Peyer's patch (tissue), 4 donors: ENCODE measurements at regions not wholly inside any gene's neighbourhood (a gene's known extent, or its start where the extent isn't known, plus 50 kb on each side); places are given as distances from the start of the nearest gene placed in this dataset.

ENCODE experiments used
- DNase-seq, 3 donors: peaks; one replicate each; pipeline ENCODE4 v3.0.0-alpha.2; 2017 to 2019
- H3K27ac ChIP-seq, 4 donors: fragments of 200-600 bp; sonication (generic); one replicate each; pipeline ENCODE4 v1.5.1; 2016 to 2019
- H3K27me3 ChIP-seq, 2 donors: fragments of 200-600 bp; sonication (generic); one replicate each; pipeline ENCODE4 v1.5.1; 2019
- H3K36me3 ChIP-seq, 3 donors: fragments of 200-600 bp; sonication (generic); one replicate each; pipeline ENCODE4 v1.5.1; 2016 to 2019
- H3K4me1 ChIP-seq, 4 donors: fragments of 200-600 bp; sonication (generic); one replicate each; pipeline ENCODE4 v1.5.1; 2016 to 2019
- H3K4me3 ChIP-seq, 4 donors: fragments of 200-600 bp; sonication (generic); 1 replicate in 3 of 4; 2 replicates in 1 of 4; pipeline ENCODE4 v1.5.1; 2016 to 2019; ENCODE audit warnings: mild to moderate bottlenecking in 1 of 4
- H3K9me3 ChIP-seq, 4 donors: fragments of 200-600 bp; sonication (generic); one replicate each; pipeline ENCODE4 v1.5.1; 2016 to 2019; ENCODE audit warnings: mild to moderate bottlenecking in 1 of 4
- POLR2A ChIP-seq, 2 donors: fragments of 450-650 bp; IDR thresholded peaks; one replicate each; pipeline ENCODE4 v1.5.1; 2017; ENCODE audit warnings: antibody characterized with exemption in 2 of 2, mild to moderate bottlenecking in 2 of 2, moderate library complexity in 2 of 2
- TF ChIP-seq, protein P1 (sequence below), 6 experiments: fragments of 450-650 bp in 4 of 6; fragments of 200-600 bp in 2 of 6; sonication (generic) in 1 of 6; IDR thresholded peaks; one replicate each; pipeline ENCODE4 v1.5.1; 2017 to 2019; ENCODE audit warnings: antibody characterized with exemption in 6 of 6, mild to moderate bottlenecking in 3 of 6, moderate library complexity in 1 of 6

- DNase-seq: no peak
- Histone ChIP-seq H3K36me3 (no peaks in the 10 kb centered on the region), H3K27ac (no peak overlapping the region), H3K9me3 (no peaks in the 10 kb centered on the region), H3K4me1 (no peaks in the 10 kb centered on the region), H3K4me3 (no peak overlapping the region), H3K27me3 (no peaks in the 10 kb centered on the region)
- TF ChIP-seq, protein P1, sequence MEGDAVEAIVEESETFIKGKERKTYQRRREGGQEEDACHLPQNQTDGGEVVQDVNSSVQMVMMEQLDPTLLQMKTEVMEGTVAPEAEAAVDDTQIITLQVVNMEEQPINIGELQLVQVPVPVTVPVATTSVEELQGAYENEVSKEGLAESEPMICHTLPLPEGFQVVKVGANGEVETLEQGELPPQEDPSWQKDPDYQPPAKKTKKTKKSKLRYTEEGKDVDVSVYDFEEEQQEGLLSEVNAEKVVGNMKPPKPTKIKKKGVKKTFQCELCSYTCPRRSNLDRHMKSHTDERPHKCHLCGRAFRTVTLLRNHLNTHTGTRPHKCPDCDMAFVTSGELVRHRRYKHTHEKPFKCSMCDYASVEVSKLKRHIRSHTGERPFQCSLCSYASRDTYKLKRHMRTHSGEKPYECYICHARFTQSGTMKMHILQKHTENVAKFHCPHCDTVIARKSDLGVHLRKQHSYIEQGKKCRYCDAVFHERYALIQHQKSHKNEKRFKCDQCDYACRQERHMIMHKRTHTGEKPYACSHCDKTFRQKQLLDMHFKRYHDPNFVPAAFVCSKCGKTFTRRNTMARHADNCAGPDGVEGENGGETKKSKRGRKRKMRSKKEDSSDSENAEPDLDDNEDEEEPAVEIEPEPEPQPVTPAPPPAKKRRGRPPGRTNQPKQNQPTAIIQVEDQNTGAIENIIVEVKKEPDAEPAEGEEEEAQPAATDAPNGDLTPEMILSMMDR (IDR thresholded peaks at IDR 0.05): no peak
- no peak for TF ChIP-seq POLR2A (IDR thresholded peaks at IDR 0.05)
Observed at GRCh38 chr1:218526198-218526580, 181.1 kb downstream of the TGFB2 start.

DNA sequence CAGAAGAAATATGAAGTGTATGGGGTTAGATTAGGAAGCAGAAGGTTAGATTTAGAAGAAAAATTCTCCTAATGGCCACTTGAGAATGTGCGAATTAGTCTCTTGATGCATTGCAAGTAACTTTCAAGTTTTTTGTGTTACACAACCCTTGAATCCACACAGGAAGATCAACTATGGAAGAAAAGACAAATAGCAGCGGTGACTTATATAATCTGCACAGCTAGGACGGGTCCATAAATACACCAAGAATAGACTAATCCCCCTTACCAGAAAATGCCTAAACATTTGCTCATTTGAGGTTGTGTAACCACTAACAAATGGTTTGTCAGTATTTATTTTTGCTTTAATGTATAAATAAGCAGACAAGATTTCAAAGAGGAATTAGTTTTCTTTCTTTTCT lies 182.6 kb downstream of the TGFB2 start:
- no peak for DNase-seq
- Histone ChIP-seq H3K27ac (no peak overlapping the region), H3K27me3 (no peaks in the 10 kb centered on the region), H3K4me1 (no peaks in the 10 kb centered on the region), H3K9me3 (no peaks in the 10 kb centered on the region), H3K36me3 (no peaks in the 10 kb centered on the region), H3K4me3 (no peak overlapping the region)
- TF ChIP-seq, protein P1 (IDR thresholded peaks at IDR 0.05): no peak
- no peak for TF ChIP-seq POLR2A (IDR thresholded peaks at IDR 0.05)

- Histone ChIP-seq H3K9me3 (no peaks in the 10 kb centered on the region), H3K4me3 (no peak overlapping the region), H3K4me1 (no peaks in the 10 kb centered on the region), H3K27me3 (no peaks in the 10 kb centered on the region), H3K27ac (no peak overlapping the region), H3K36me3 (no peaks in the 10 kb centered on the region)
- no peak for TF ChIP-seq POLR2A (IDR thresholded peaks at IDR 0.05)
- TF ChIP-seq, protein P1 (IDR thresholded peaks at IDR 0.05): no peak
- no peak for DNase-seq
Observed at GRCh38 chr1:218529646-218530300, 184.6 kb downstream of the TGFB2 start.

DNA sequence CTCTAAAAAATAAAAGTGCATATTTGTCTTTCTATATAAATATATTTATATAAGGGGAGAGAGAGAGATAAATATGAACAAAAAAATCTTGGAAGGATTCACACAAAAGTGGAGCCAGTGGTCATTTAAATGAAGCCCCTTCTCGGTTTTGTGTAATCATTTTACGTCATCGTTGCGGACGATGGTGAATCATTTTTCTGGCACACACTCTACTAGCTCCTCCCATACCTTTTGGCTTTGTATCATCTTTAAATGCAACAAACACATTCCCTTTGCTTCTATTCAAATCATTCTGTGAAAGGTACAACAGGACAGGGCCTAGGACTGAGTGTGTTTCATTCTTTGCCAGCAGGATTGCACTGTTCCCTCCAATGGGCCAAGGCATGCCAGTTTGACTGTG lies 186.8 kb downstream of the TGFB2 start:
- Histone ChIP-seq H3K4me3 (no peak overlapping the region), H3K4me1 (no peaks in the 10 kb centered on the region), H3K9me3 (no peaks in the 10 kb centered on the region), H3K36me3 (no peaks in the 10 kb centered on the region), H3K27ac (no peak overlapping the region), H3K27me3 (no peaks in the 10 kb centered on the region)
- DNase-seq: no peak
- TF ChIP-seq, protein P1 (IDR thresholded peaks at IDR 0.05): no peak

GRCh38 chr1:218536296-218536986 lies 191.3 kb downstream of the TGFB2 start:
- no peaks in the 10 kb centered on the region for H3K4me1 ChIP-seq
- H3K27ac ChIP-seq: no peak overlapping the region
- no peaks in the 10 kb centered on the region for H3K36me3 ChIP-seq
- no peaks in the 10 kb centered on the region for H3K27me3 ChIP-seq
- DNase-seq: no peak
- H3K4me3 ChIP-seq: no peak overlapping the region
- TF ChIP-seq, protein P1 (IDR thresholded peaks at IDR 0.05): no peak
- no peak for TF ChIP-seq POLR2A (IDR thresholded peaks at IDR 0.05)
- no peaks in the 10 kb centered on the region for H3K9me3 ChIP-seq
